AG04450 (cell line): ENCODE measurements at regions not wholly inside any gene's neighbourhood (a gene's known extent, or its start where the extent isn't known, plus 50 kb on each side); places are given as distances from the start of the nearest gene placed in this dataset.

ENCODE experiments used
- CTCF ChIA-PET: fragments of 300-600, 350-600 bp; formaldehyde crosslinking; extraction: SDS; loops from one replicate; lab custom pipeline; 2022; ENCODE audit warnings: antibody characterized with exemption, inconsistent platforms; lab: Charles Lee
- POLR2A ChIA-PET: fragments of 350-600 bp; formaldehyde crosslinking; extraction: SDS; loops from one replicate; lab custom pipeline; 2021; ENCODE audit warnings: antibody characterized with exemption, inconsistent platforms; lab: Yijun Ruan, JAX
- DNase-seq: peaks from one replicate; pipeline ENCODE4 v3.0.0-alpha.2; 2011; ENCODE audit warnings: low read depth, low spot score
- H3K27ac ChIP-seq: one replicate; pipeline ENCODE4 v1.5.1; 2012; ENCODE audit warnings: low read depth, low read length, control low read depth
- H3K27me3 ChIP-seq: one replicate; pipeline ENCODE4 v1.6.0; 2012; ENCODE audit warnings: low read length; ENCODE audit not compliant: control insufficient read depth, insufficient read depth
- H3K4me3 ChIP-seq: 2 replicates; pipeline ENCODE4 v1.5.1; 2011; ENCODE audit warnings: mild to moderate bottlenecking, low read depth, low read length, control low read depth
- H3K9me3 ChIP-seq: 2 replicates; pipeline ENCODE4 v1.5.1; 2012; ENCODE audit warnings: low read length; ENCODE audit not compliant: control insufficient read depth, insufficient read depth
- TF ChIP-seq, protein P1 (sequence below): IDR thresholded peaks from 2 replicates; pipeline ENCODE4 v1.5.1; 2011; ENCODE audit warnings: low read depth, low read length, control low read depth, inconsistent platforms

DNA sequence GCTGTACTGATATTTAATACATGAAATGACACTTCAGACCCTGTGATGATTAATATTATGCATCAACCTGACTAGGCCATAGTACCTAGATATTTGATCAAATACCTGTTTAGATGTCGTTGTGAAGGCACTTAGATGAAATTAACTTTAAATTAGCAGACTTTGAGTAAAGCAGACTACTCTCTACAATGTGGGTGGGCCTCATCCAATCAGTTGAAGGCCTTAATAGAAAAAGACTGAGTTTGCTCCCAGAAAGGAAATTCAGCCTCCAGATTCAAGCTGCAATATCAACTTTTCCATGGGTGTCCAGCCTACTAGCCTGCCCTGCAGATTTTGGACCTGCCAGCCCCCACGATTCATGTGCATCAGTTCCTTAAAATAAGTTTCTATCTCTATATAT, 68.6 kb upstream of the TMEM168 start:
- Histone ChIP-seq H3K4me3 (no peak overlapping the region), H3K27ac (no peak overlapping the region), H3K9me3 (no peaks in the 10 kb centered on the region), H3K27me3 (no peaks in the 10 kb centered on the region)
- no peak for DNase-seq
- CTCF ChIA-PET = interaction anchor here (0.6 to 1.3 kb wide), 2 partner anchors 10 to 563 kb away, joined by 3 to 5 read pairs; no protein-coding TSS in a partner anchor
- POLR2A ChIA-PET = no interaction called here
- TF ChIP-seq, protein P1, sequence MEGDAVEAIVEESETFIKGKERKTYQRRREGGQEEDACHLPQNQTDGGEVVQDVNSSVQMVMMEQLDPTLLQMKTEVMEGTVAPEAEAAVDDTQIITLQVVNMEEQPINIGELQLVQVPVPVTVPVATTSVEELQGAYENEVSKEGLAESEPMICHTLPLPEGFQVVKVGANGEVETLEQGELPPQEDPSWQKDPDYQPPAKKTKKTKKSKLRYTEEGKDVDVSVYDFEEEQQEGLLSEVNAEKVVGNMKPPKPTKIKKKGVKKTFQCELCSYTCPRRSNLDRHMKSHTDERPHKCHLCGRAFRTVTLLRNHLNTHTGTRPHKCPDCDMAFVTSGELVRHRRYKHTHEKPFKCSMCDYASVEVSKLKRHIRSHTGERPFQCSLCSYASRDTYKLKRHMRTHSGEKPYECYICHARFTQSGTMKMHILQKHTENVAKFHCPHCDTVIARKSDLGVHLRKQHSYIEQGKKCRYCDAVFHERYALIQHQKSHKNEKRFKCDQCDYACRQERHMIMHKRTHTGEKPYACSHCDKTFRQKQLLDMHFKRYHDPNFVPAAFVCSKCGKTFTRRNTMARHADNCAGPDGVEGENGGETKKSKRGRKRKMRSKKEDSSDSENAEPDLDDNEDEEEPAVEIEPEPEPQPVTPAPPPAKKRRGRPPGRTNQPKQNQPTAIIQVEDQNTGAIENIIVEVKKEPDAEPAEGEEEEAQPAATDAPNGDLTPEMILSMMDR = no peak

DNA sequence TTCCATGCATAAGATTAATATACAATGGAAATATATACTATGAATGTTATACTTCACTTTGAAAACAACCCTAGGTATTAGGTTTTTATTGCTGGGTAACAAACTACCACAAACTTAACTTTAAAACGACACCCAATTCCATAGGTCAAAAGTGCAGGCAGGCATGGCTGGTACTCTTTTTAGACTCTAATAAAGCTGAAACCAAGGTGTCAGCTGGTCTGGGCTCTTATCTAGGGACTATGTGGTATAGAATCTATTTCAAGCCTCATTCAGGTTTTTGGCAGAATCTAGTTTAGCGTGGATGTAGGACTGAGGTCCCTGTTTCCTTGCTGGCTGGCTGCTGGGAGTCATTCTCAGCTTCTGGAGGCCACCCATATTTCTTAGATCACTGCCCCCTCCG, 65.0 kb upstream of the TMEM168 start:
- no peaks in the 10 kb centered on the region for H3K9me3 ChIP-seq
- no peak overlapping the region for H3K4me3 ChIP-seq
- no peak for DNase-seq
- TF ChIP-seq, protein P1 = no peak
- ChIA-PET POLR2A (no interaction called here), CTCF (interaction anchor here (0.5 to 3.0 kb wide), 2 partner anchors 14 to 389 kb away, joined by 5 to 10 read pairs; no protein-coding TSS in a partner anchor)
- H3K27ac ChIP-seq = no peak overlapping the region
- H3K27me3 ChIP-seq = no peaks in the 10 kb centered on the region

DNA sequence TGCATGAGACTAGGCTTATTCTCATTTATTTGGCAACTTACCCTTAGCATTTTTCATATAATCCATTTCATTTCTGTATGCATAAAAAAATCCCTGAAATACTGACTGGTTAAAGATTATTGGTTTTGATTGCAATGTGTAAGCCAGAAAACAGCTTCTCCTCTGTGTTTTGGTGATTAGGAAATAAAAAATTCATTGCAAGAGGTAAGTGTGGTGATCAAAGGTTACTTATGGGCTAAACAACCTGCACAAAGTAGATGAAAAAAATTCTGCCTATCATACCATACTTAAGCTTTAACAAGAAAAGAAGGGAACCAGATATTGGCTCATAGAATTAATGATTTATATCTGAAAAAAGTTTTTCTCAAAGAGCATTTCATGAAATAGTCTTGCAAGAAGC, 64.0 kb upstream of the TMEM168 start:
- Histone ChIP-seq H3K4me3 (no peak overlapping the region), H3K27me3 (no peaks in the 10 kb centered on the region), H3K9me3 (no peaks in the 10 kb centered on the region), H3K27ac (no peak overlapping the region)
- no peak for DNase-seq
- CTCF ChIA-PET = interaction anchor here (3.0 kb wide), 1 partner anchor 15 kb away, joined by 10 read pairs; no protein-coding TSS in a partner anchor
- POLR2A ChIA-PET = interaction anchor here (1.2 kb wide), 1 partner anchor 27 kb away, joined by 3 read pairs; no protein-coding TSS in a partner anchor
- TF ChIP-seq, protein P1 = no peak

- no peak for DNase-seq
- CTCF ChIA-PET = interaction anchor here (3.0 kb wide), 1 partner anchor 16 kb away, joined by 10 read pairs; no protein-coding TSS in a partner anchor
- Histone ChIP-seq H3K27ac (no peak overlapping the region), H3K4me3 (no peak overlapping the region), H3K9me3 (no peaks in the 10 kb centered on the region), H3K27me3 (no peaks in the 10 kb centered on the region)
- POLR2A ChIA-PET = interaction anchor here (0.6 kb wide), 1 partner anchor 9 kb away, joined by 5 read pairs; no protein-coding TSS in a partner anchor
- TF ChIP-seq, protein P1 = no peak
Measured at GRCh38 chr7:112853422-112853821, 63.2 kb upstream of the TMEM168 start.

DNA sequence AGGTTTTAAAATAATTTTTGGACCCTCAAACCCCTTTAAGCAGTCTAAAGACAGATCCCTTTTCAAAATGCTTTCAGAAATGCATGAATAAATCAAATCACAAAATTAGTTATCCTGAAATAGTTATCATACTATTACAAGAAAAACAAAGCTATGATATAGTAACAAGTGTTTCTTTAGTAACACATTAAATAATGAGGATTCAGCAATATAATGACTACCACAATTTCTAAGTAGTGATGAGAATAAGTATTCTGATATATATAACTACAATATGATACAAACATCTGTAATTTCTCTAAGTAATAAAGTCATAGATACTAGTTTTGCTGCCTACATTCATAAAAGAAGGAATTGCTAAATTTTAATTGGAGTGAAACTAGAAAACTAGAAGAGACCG, 53.0 kb upstream of the TMEM168 start:
- ChIA-PET POLR2A (no interaction called here), CTCF (no interaction called here)
- H3K9me3 ChIP-seq = no peaks in the 10 kb centered on the region
- H3K27ac ChIP-seq = no peak overlapping the region
- TF ChIP-seq, protein P1 = no peak
- no peak overlapping the region for H3K4me3 ChIP-seq
- DNase-seq = no peak
- no peaks in the 10 kb centered on the region for H3K27me3 ChIP-seq
